Neural cell (in vitro differentiated cells): ENCODE measurements at regions not wholly inside any gene's neighbourhood (a gene's known extent, or its start where the extent isn't known, plus 50 kb on each side); places are given as distances from the start of the nearest gene placed in this dataset.
"Not testable (repeated sequence)": the region's sequence is repeated elsewhere in the genome, so short reads cannot be mapped to it uniquely, and the experiment has no call there.

Experiments
- H2AFZ ChIP-seq: fragments of 200-600, 300-800 bp; sonication (generic), shearing (Covaris generic); 2 replicates; pipeline ENCODE4 v1.6.0; 2014; ENCODE audit warnings: low read depth, mild to moderate bottlenecking, antibody characterized with exemption, low read length, moderate library complexity
- H3F3A ChIP-seq: fragments of 200-600 bp; shearing (Covaris generic); 2 replicates; pipeline ENCODE4 v1.6.1; 2016; ENCODE audit warnings: mild to moderate bottlenecking, moderate library complexity, mixed read lengths, antibody characterized with exemption, low read length; ENCODE audit not compliant: insufficient read depth, poor library complexity, severe bottlenecking
- H3K27ac ChIP-seq: fragments of 200-600, 300-800 bp; sonication (generic), shearing (Covaris generic); 2 replicates; pipeline ENCODE4 v1.5.1; 2014; ENCODE audit warnings: mild to moderate bottlenecking, low read length, moderate library complexity
- H3K27me3 ChIP-seq: fragments of 300-800, 200-600 bp; sonication (generic), shearing (Covaris generic); 2 replicates; pipeline ENCODE4 v1.6.0; 2014; ENCODE audit warnings: mild to moderate bottlenecking, low read depth, low read length, moderate library complexity; ENCODE audit not compliant: insufficient read depth
- H3K36me3 ChIP-seq: fragments of 300-800, 200-600 bp; sonication (generic), shearing (Covaris generic); 2 replicates; pipeline ENCODE4 v1.5.1; 2014; ENCODE audit warnings: mild to moderate bottlenecking, antibody characterized with exemption, low read length, moderate library complexity; ENCODE audit not compliant: insufficient read depth
- H3K4me2 ChIP-seq: fragments of 300-800, 200-600 bp; sonication (generic), shearing (Covaris generic); 2 replicates; pipeline ENCODE4 v1.6.0; 2014; ENCODE audit warnings: mild to moderate bottlenecking, low read length
- H3K4me3 ChIP-seq: fragments of 300-800, 200-600 bp; sonication (generic), shearing (Covaris generic); 2 replicates; pipeline ENCODE4 v1.5.1; 2014; ENCODE audit warnings: mild to moderate bottlenecking, low read length, moderate library complexity
- H3K79me2 ChIP-seq: fragments of 200-600 bp; shearing (Covaris generic); replicated peaks from 2 replicates; pipeline ENCODE4 v1.6.0; 2014; ENCODE audit warnings: mild to moderate bottlenecking, low read length, moderate library complexity; ENCODE audit not compliant: insufficient read depth
- H3K9ac ChIP-seq: fragments of 300-800, 200-600 bp; sonication (generic), shearing (Covaris generic); 2 replicates; pipeline ENCODE4 v1.6.1; 2016; ENCODE audit warnings: mild to moderate bottlenecking, low read length, mixed read lengths
- H3K9me2 ChIP-seq: fragments of 200-600 bp; shearing (Covaris generic); 2 replicates; pipeline ENCODE4 v1.6.1; 2016; ENCODE audit warnings: mild to moderate bottlenecking, low read length, mixed read lengths; ENCODE audit not compliant: insufficient read depth
- H3K9me3 ChIP-seq: fragments of 200-600, 300-800 bp; sonication (generic), shearing (Covaris generic); 2 replicates; pipeline ENCODE4 v1.6.1; 2016; ENCODE audit warnings: mild to moderate bottlenecking, mixed run types, low read length, moderate library complexity, mixed read lengths
- H4K20me1 ChIP-seq: fragments of 200-600 bp; shearing (Covaris generic); 2 replicates; pipeline ENCODE4 v1.6.1; 2016; ENCODE audit warnings: mild to moderate bottlenecking, mixed run types; ENCODE audit not compliant: insufficient read depth
- EP300 ChIP-seq: fragments of 450-650 bp; conservative IDR thresholded peaks from 2 replicates; pipeline ENCODE4 v1.6.1; 2014; ENCODE audit warnings: antibody characterized with exemption, mild to moderate bottlenecking, moderate library complexity; ENCODE audit not compliant: poor library complexity, severe bottlenecking
- EZH2 ChIP-seq: fragments of 200-600, 300-800 bp; shearing (Covaris generic), sonication (generic); IDR thresholded peaks from 2 replicates; pipeline ENCODE4 v1.6.1; 2014; ENCODE audit warnings: antibody characterized with exemption, low read length, borderline replicate concordance, mild to moderate bottlenecking; ENCODE audit not compliant: insufficient read depth, poor library complexity, severe bottlenecking
- MXI1 ChIP-seq: fragments of 450-650 bp; conservative IDR thresholded peaks from 2 replicates; pipeline ENCODE4 v1.6.1; 2014; ENCODE audit warnings: antibody characterized with exemption, mild to moderate bottlenecking; ENCODE audit not compliant: poor library complexity, severe bottlenecking
- POLR2AphosphoS5 ChIP-seq: IDR thresholded peaks from 2 replicates; pipeline ENCODE4 v1.6.1; 2012
- RAD21 ChIP-seq: fragments of 450-650 bp; conservative IDR thresholded peaks from 2 replicates; pipeline ENCODE4 v1.6.1; 2014; ENCODE audit warnings: antibody characterized with exemption, mild to moderate bottlenecking, moderate library complexity
- SMC3 ChIP-seq: fragments of 450-650 bp; conservative IDR thresholded peaks from 2 replicates; pipeline ENCODE4 v1.6.1; 2014; ENCODE audit warnings: antibody characterized with exemption, mild to moderate bottlenecking, moderate library complexity; ENCODE audit not compliant: poor library complexity
- TAF1 ChIP-seq: IDR thresholded peaks from 2 replicates; pipeline ENCODE4 v1.6.1; 2012; ENCODE audit warnings: low read depth
- TF ChIP-seq, protein P1 (sequence below): fragments of 450-650 bp; IDR thresholded peaks from 2 replicates; pipeline ENCODE4 v1.5.1; 2014; ENCODE audit warnings: antibody characterized with exemption, mild to moderate bottlenecking, moderate library complexity; ENCODE audit not compliant: poor library complexity, severe bottlenecking
- TF ChIP-seq, protein P2 (sequence below): IDR thresholded peaks from 2 replicates; pipeline ENCODE4 v1.6.1; 2012; ENCODE audit warnings: borderline replicate concordance

DNA sequence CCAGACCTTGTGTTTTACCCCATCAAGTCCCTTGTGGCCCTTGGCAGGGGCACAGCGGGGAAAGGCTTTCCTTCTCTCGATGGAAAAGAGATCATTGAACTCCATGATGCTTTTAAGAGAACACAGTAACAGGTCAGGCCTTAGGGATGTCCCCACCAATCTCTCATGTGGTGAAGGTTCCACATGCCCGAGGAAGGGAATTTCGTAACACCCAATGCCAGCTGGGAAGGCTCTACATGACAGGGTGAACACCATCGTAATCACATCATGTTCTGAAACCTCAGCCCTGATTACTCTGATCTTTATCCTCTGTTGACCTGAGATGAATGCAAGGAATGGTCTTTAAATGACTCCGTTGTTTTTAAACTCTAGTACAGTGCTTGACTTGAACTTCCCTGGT, 105.5 kb upstream of the SPAG17 start:
- no peak overlapping the region for H2AFZ ChIP-seq
- H3K9me3 ChIP-seq: no peaks in the 10 kb centered on the region
- H3K36me3 ChIP-seq: no peaks in the 10 kb centered on the region
- H3K4me2 ChIP-seq: no peak overlapping the region
- H3K79me2 ChIP-seq: no peaks in the 10 kb centered on the region
- H3F3A ChIP-seq: no peaks in the 10 kb centered on the region
- no peaks in the 10 kb centered on the region for H3K9me2 ChIP-seq
- H3K4me3 ChIP-seq: no peak overlapping the region
- H3K9ac ChIP-seq: no peak overlapping the region
- TF ChIP-seq SMC3 (no peak), EZH2 (no peak)
- TF ChIP-seq, protein P1, sequence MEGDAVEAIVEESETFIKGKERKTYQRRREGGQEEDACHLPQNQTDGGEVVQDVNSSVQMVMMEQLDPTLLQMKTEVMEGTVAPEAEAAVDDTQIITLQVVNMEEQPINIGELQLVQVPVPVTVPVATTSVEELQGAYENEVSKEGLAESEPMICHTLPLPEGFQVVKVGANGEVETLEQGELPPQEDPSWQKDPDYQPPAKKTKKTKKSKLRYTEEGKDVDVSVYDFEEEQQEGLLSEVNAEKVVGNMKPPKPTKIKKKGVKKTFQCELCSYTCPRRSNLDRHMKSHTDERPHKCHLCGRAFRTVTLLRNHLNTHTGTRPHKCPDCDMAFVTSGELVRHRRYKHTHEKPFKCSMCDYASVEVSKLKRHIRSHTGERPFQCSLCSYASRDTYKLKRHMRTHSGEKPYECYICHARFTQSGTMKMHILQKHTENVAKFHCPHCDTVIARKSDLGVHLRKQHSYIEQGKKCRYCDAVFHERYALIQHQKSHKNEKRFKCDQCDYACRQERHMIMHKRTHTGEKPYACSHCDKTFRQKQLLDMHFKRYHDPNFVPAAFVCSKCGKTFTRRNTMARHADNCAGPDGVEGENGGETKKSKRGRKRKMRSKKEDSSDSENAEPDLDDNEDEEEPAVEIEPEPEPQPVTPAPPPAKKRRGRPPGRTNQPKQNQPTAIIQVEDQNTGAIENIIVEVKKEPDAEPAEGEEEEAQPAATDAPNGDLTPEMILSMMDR: no peak
- H3K27ac ChIP-seq: no peak overlapping the region
- H4K20me1 ChIP-seq: no peaks in the 10 kb centered on the region
- H3K27me3 ChIP-seq: no peaks in the 10 kb centered on the region

DNA sequence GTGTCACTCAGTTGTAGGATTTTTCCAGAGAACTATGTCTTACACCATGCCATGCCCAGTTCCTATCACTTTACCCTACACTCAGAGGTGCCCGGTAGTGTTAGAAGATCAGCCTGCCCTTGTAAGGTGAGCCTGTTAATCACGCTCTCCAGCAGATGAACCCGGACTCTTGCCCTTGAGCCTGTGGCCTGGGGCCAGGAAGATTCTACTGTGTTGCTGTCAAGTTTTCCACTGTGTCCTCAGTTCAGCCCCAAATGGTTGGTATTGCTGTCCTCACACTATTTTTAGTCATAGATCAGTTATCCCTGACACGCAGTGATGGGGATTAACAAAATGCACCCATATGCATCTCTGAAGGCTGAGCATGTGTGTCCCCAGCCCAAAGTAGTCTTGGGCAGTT, 105.0 kb upstream of the SPAG17 start:
- H3K4me2 ChIP-seq: no peak overlapping the region
- no peaks in the 10 kb centered on the region for H3K9me3 ChIP-seq
- TF ChIP-seq POLR2AphosphoS5: no peak
- TF ChIP-seq, protein P2, sequence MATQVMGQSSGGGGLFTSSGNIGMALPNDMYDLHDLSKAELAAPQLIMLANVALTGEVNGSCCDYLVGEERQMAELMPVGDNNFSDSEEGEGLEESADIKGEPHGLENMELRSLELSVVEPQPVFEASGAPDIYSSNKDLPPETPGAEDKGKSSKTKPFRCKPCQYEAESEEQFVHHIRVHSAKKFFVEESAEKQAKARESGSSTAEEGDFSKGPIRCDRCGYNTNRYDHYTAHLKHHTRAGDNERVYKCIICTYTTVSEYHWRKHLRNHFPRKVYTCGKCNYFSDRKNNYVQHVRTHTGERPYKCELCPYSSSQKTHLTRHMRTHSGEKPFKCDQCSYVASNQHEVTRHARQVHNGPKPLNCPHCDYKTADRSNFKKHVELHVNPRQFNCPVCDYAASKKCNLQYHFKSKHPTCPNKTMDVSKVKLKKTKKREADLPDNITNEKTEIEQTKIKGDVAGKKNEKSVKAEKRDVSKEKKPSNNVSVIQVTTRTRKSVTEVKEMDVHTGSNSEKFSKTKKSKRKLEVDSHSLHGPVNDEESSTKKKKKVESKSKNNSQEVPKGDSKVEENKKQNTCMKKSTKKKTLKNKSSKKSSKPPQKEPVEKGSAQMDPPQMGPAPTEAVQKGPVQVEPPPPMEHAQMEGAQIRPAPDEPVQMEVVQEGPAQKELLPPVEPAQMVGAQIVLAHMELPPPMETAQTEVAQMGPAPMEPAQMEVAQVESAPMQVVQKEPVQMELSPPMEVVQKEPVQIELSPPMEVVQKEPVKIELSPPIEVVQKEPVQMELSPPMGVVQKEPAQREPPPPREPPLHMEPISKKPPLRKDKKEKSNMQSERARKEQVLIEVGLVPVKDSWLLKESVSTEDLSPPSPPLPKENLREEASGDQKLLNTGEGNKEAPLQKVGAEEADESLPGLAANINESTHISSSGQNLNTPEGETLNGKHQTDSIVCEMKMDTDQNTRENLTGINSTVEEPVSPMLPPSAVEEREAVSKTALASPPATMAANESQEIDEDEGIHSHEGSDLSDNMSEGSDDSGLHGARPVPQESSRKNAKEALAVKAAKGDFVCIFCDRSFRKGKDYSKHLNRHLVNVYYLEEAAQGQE: no peak
- no peak for TF ChIP-seq RAD21
- no peak for TF ChIP-seq MXI1
- TF ChIP-seq TAF1: no peak
- TF ChIP-seq, protein P1: no peak
- no peak for TF ChIP-seq SMC3
- TF ChIP-seq EZH2: no peak
- no peak for TF ChIP-seq EP300
- no peak overlapping the region for H3K4me3 ChIP-seq
- H3K9me2 ChIP-seq: no peaks in the 10 kb centered on the region
- no peak overlapping the region for H3K27ac ChIP-seq
- no peaks in the 10 kb centered on the region for H3K79me2 ChIP-seq
- H4K20me1 ChIP-seq: no peaks in the 10 kb centered on the region
- no peaks in the 10 kb centered on the region for H3K36me3 ChIP-seq
- H3K9ac ChIP-seq: no peak overlapping the region
- H3F3A ChIP-seq: no peaks in the 10 kb centered on the region
- no peaks in the 10 kb centered on the region for H3K27me3 ChIP-seq
- no peak overlapping the region for H2AFZ ChIP-seq

DNA sequence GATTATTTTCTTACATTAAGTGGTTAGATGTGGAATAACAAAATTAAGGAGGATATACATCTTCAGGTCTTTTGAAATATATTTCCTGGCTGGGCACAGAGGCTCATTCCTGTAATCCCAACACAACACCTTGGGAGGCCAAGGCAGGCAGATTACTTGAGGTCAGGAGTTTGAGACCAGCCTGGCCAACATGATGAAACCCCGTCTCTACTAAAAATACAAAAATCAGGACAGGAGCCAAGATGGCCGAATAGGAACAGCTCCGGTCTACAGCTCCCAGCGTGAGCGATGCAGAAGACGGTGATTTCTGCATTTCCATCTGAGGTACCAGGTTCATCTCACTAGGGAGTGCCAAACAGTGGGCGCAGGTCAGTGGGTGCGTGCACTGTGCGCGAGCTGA, 95.6 kb upstream of the SPAG17 start:
- not testable (repeated sequence) for H3K36me3 ChIP-seq, H3F3A ChIP-seq, H3K27ac ChIP-seq, H3K27me3 ChIP-seq, H3K4me3 ChIP-seq, H3K79me2 ChIP-seq, H4K20me1 ChIP-seq, H3K4me2 ChIP-seq, H3K9me2 ChIP-seq, H3K9me3 ChIP-seq, H3K9ac ChIP-seq, H2AFZ ChIP-seq
